Cardiac fibroblast (primary cell): ENCODE measurements at regions not wholly inside any gene's neighbourhood (a gene's known extent, or its start where the extent isn't known, plus 50 kb on each side); places are given as distances from the start of the nearest gene placed in this dataset.

Experiments used
- DNase-seq, 2 donors: peaks; one replicate each; pipeline versions ENCODE4 v3.0.0 to v3.0.0-alpha.2; 2010; ENCODE audit warnings: low read depth in 2 of 2
- H3K4me3 ChIP-seq, 2 donors: replicated peaks in 1 of 2; 1 replicate in 1 of 2; 2 replicates in 1 of 2; pipeline ENCODE4 v1.5.1; 2011; ENCODE audit warnings: low read depth in 2 of 2, low read length in 2 of 2, mild to moderate bottlenecking in 2 of 2, moderate library complexity in 1 of 2
- CTCF ChIP-seq: IDR thresholded peaks from one replicate; pipeline ENCODE4 v1.5.1; 2011; ENCODE audit warnings: low read depth, mild to moderate bottlenecking, low read length, inconsistent platforms

- no peak for DNase-seq
- no peak overlapping the region for H3K4me3 ChIP-seq
- TF ChIP-seq CTCF: no peak
These were observed 223.8 kb upstream of the SPRED2 start for GRCh38 chr2:65656160-65656718.

DNA sequence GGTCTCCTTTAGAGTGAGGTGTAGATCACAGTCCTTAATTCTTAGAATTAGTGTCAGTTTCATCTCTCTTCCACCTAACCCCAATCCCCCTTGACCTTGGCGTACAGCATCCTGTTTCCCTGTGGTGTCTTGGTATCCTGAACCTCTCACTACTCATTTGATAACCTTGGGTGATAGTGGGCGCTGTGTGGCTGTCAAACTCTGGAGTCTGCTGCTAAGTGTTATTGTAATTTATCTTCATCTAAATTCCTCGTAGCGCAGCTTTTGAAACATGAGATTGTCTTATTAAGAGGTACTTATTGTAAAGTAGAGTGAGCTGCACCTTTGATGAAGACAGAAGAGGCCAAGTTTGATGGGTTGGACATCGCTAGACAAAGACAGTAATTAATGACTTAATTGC, 222.6 kb upstream of the SPRED2 start:
- no peak for TF ChIP-seq CTCF
- no peak for DNase-seq
- H3K4me3 ChIP-seq: no peak overlapping the region

DNA sequence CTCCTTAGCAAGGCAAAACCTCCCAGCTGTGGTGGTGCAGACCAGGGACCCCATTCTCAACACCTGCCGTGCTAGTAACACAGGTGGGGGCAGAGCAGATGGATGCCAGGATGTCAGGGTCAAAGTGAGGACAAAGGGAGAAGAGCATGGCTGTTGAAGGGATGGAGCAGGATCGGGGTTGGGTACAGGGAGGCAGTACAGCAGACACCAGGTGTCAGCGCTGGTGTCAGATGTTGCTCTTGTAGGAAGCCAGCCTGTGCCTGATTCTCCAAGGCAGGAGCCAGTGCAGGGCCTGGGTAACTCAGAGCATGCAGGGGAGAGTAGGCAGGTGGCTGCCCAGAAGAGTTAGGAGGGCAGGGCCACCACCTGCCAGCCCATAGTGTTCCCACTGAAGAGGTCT, 222.1 kb upstream of the SPRED2 start:
- no peak for TF ChIP-seq CTCF

DNA sequence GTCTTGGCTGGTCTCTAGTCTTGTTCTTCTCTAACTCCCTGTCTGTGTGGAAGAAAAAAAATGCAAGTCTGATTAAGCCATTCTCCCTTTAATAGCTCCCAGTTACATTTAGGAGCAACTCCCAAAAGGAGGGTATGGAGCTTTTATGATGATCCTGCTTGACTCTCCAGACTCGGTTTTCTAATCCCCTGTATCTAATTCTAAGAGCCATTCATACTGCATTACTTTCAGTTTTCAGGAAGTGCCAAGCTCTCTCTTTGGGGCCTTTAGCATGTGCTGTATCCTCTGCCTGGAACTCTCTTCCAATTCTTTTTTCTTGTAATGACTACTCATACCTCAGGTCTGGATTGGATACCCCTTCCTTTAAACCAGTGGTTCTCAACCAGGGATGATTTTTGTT, 219.7 kb upstream of the SPRED2 start:
- DNase-seq: no peak
- TF ChIP-seq CTCF: no peak
- H3K4me3 ChIP-seq: no peak overlapping the region

More for the DNA sequence above, 222.1 kb upstream of the SPRED2 start:
- no peak overlapping the region for H3K4me3 ChIP-seq
- DNase-seq: no peak

GRCh38 chr2:65649811-65650589, 217.6 kb upstream of the SPRED2 start:
- H3K4me3 ChIP-seq: no peak overlapping the region
- DNase-seq: no peak
- TF ChIP-seq CTCF: no peak

DNA sequence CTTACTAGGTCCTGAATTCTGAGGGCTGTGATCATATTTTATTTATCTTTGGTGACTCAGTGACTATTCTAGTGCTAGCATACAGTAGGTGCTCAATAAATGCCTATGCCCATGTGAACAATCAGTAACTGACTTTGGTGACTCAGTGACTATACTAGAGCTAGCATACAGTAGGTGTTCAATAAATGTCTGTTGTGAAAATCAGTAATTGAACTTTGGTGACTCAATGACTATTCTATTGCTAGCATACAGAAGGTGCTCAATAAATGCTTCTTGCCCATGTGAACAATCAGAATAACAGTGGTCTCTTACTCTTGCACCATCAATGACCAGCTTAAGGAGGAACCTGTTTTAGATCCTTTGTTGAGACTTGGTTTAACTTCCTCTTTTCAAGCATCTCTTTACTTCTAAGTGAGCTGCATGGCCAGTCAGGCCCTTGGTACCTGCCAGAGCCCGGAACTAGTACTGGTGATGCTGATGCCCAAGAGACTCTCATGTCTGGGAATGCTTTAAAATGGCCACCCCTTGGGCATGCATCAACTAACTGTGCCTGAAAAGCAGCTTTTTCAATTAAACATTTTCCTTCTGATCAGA, 214.9 kb upstream of the SPRED2 start:
- H3K4me3 ChIP-seq: no peak overlapping the region
- DNase-seq: no peak
- no peak for TF ChIP-seq CTCF
